ENCODE measurements at regions not wholly inside any gene's neighbourhood (a gene's known extent, or its start where the extent isn't known, plus 50 kb on each side); places are given as distances from the start of the nearest gene placed in this dataset.

DNA sequence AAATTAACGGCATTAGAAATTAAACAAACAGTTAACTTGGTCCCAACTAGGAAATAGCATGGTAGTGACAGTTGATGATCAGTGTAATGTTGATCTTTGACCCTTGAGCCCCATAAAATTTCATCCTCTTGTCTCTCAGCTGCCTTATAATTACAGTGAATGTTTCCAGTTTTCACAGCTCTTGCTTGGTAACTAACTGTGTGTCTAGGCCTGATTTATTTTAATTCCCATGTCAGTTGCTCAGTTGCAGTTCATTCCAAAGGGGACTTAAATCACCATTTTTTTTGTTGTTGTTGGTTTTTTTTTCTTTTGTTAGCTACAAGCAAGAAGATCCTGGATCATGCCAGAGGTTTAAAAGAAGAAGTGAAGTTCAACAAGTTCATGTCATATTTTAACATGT is 1883.7 kb upstream of the FLRT2 start:
- CTCF ChIA-PET = no interaction called here
- POLR2A ChIA-PET = no interaction called here
- TF ChIP-seq NFRKB (IDR thresholded peaks at IDR 0.05) = no peak
- TF ChIP-seq HDGF (IDR thresholded peaks at IDR 0.05; ENCODE audit: borderline replicate concordance) = no peak
- no peak for TF ChIP-seq FOXA1 (IDR thresholded peaks at IDR 0.05)
- TF ChIP-seq ZNF384 (IDR thresholded peaks at IDR 0.05) = no peak
- no peak for TF ChIP-seq ARNT (IDR thresholded peaks at IDR 0.05)
- TF ChIP-seq SP1 (IDR thresholded peaks at IDR 0.05) = no peak
- no peak for TF ChIP-seq SUZ12 (IDR thresholded peaks at IDR 0.05)
- no peak for TF ChIP-seq TARDBP (IDR thresholded peaks at IDR 0.05)
- TF ChIP-seq, protein P1, sequence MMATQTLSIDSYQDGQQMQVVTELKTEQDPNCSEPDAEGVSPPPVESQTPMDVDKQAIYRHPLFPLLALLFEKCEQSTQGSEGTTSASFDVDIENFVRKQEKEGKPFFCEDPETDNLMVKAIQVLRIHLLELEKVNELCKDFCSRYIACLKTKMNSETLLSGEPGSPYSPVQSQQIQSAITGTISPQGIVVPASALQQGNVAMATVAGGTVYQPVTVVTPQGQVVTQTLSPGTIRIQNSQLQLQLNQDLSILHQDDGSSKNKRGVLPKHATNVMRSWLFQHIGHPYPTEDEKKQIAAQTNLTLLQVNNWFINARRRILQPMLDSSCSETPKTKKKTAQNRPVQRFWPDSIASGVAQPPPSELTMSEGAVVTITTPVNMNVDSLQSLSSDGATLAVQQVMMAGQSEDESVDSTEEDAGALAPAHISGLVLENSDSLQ (IDR thresholded peaks at IDR 0.05) = no peak
- no peak for TF ChIP-seq FOXK2 (IDR thresholded peaks at IDR 0.05)
- no peak for TF ChIP-seq L3MBTL2 (conservative IDR thresholded peaks at IDR 0.05)
- TF ChIP-seq CTBP1 (IDR thresholded peaks at IDR 0.05; ENCODE audit: borderline replicate concordance) = no peak
- no peak for DNase-seq (ENCODE audit: extremely low spot score)

DNA sequence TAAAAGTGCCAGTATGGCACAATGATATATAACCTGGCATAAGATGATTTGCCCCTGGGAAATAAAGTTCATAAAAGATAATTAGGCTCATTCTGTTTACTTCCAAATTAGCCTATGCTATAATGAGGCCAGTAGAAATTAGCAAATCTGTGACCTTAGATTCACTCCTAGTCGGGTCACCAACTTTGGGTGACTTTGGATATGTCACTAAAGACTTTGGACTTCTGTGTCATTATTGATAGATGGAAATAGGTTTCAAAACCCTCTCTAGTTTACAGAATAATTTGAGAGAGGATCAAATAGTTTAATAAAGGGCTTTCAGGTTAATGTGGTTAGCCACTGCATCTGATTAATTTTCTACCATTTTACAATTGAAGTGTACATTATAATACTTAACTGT is 1869.3 kb upstream of the FLRT2 start:
- ChIA-PET CTCF (no interaction called here), POLR2A (no interaction called here)
- TF ChIP-seq ARNT (IDR thresholded peaks at IDR 0.05) = no peak
- TF ChIP-seq BHLHE40 (IDR thresholded peaks at IDR 0.05; ENCODE audit: borderline replicate concordance) = no peak
- TF ChIP-seq FOXA1 (IDR thresholded peaks at IDR 0.05) = no peak
- no peak for DNase-seq (ENCODE audit: extremely low spot score)

DNA sequence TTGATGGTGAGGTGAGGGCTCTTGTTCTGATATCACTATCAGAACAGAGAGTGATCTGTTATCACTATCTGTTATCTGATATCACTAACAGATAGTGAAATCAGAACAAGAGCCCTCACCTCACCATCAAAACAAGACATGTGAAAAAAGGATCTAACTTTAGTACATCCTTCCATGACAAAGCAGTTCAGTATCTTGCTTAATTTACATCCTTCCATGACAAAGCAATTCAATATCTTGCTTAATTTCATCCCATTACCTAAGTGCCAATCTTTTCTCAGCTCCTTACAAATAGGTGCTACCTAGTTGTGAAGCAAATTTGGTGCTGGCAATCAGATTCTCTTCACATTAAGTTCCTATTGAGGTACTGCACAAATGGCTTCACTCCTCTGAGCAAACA is 1865.6 kb upstream of the FLRT2 start:
- TF ChIP-seq SP1 (IDR thresholded peaks at IDR 0.05) (no peak), L3MBTL2 (conservative IDR thresholded peaks at IDR 0.05) (no peak), FOXA1 (IDR thresholded peaks at IDR 0.05) (no peak), HDGF (IDR thresholded peaks at IDR 0.05; ENCODE audit: borderline replicate concordance) (no peak)
- POLR2A ChIA-PET = no interaction called here
- DNase-seq (ENCODE audit: extremely low spot score) = no peak
- CTCF ChIA-PET = no interaction called here

DNA sequence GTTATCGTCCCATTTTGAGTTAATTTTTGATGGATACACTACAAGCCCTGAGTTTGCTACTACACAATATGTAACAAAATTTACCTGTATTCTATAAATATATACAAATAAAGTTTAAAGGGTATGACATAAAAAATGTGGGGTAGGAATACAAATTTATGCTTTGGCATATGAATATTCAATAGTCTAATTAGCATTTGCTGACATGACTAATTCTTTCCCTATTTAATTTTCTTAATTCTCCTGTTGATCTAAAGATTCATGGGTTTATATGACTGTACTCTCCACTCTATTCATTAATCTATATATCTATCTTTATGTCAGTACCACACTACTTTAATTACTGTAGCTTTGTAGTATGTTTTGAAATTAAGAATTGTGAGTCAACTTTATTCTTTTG is 1840.7 kb upstream of the FLRT2 start:
- ChIA-PET CTCF (no interaction called here), POLR2A (no interaction called here)
- no peak for TF ChIP-seq ZNF384 (IDR thresholded peaks at IDR 0.05)
- TF ChIP-seq LEF1 (IDR thresholded peaks at IDR 0.05; ENCODE audit: borderline replicate concordance) = no peak
- no peak for TF ChIP-seq CTBP1 (IDR thresholded peaks at IDR 0.05; ENCODE audit: borderline replicate concordance)
- no peak for TF ChIP-seq L3MBTL2 (conservative IDR thresholded peaks at IDR 0.05)
- TF ChIP-seq TARDBP (IDR thresholded peaks at IDR 0.05) = no peak
- TF ChIP-seq NFRKB (IDR thresholded peaks at IDR 0.05) = no peak
- no peak for TF ChIP-seq BHLHE40 (IDR thresholded peaks at IDR 0.05; ENCODE audit: borderline replicate concordance)
- no peak for TF ChIP-seq HDGF (IDR thresholded peaks at IDR 0.05; ENCODE audit: borderline replicate concordance)
- TF ChIP-seq, protein P1 (IDR thresholded peaks at IDR 0.05) = no peak
- no peak for TF ChIP-seq SP1 (IDR thresholded peaks at IDR 0.05)
- TF ChIP-seq SUZ12 (IDR thresholded peaks at IDR 0.05) = no peak
- no peak for TF ChIP-seq FOXA1 (IDR thresholded peaks at IDR 0.05)
- TF ChIP-seq FOXK2 (IDR thresholded peaks at IDR 0.05) = no peak
- no peak for TF ChIP-seq ELF4 (IDR thresholded peaks at IDR 0.05)
- no peak for TF ChIP-seq FOXM1 (IDR thresholded peaks at IDR 0.05; ENCODE audit: borderline replicate concordance)
- no peak for DNase-seq (ENCODE audit: extremely low spot score)

DNA sequence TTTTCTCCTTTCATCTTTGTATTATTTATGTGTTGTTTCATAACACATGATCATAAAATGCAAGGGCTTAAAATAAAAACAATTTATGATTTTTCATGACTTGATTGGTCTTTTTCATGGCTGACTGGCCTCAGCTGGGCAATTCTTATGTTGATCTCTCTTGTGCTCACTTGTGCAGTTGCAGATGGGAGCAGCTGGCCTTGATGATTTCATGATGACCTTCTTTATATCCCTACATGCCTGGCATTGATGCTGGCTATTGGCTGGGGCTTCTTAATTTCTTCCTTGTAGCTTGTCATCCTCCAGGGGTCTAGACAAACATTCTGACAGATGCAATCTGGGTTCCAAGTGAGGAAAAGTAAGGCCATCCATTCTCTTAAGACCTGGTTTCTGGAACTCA is 1832.8 kb upstream of the FLRT2 start:
- ChIA-PET POLR2A (no interaction called here), CTCF (no interaction called here)
- TF ChIP-seq CTBP1 (IDR thresholded peaks at IDR 0.05; ENCODE audit: borderline replicate concordance) (no peak), SP1 (IDR thresholded peaks at IDR 0.05) (no peak), FOXK2 (IDR thresholded peaks at IDR 0.05) (no peak), SUZ12 (IDR thresholded peaks at IDR 0.05) (no peak), LEF1 (IDR thresholded peaks at IDR 0.05; ENCODE audit: borderline replicate concordance) (no peak), ARNT (IDR thresholded peaks at IDR 0.05) (no peak)
- no peak for DNase-seq (ENCODE audit: extremely low spot score)

DNA sequence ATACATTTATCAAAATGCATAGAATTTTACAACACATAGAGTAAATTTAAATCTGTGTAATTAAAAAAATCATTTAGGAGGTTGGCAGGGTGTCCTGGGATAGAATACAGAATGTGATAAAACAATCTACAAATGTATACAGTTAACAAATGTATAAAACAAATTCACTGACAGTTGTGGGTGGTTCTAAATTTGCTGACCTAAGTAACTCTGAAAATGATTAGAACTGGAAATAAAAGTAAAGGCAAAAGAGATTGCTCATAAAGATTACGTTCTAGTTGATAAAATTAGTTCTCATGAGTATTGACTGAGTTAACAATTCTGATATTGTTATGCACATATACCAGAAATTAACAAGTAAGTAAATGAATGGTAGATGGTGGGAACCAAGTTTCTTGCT is 1827.3 kb upstream of the FLRT2 start:
- TF ChIP-seq FOXM1 (IDR thresholded peaks at IDR 0.05; ENCODE audit: borderline replicate concordance) (no peak), TARDBP (IDR thresholded peaks at IDR 0.05) (no peak), BHLHE40 (IDR thresholded peaks at IDR 0.05; ENCODE audit: borderline replicate concordance) (no peak), CTBP1 (IDR thresholded peaks at IDR 0.05; ENCODE audit: borderline replicate concordance) (no peak), FOXA1 (IDR thresholded peaks at IDR 0.05) (no peak), ARNT (IDR thresholded peaks at IDR 0.05) (no peak), NFRKB (IDR thresholded peaks at IDR 0.05) (no peak), ZNF384 (IDR thresholded peaks at IDR 0.05) (no peak), SUZ12 (IDR thresholded peaks at IDR 0.05) (no peak), LEF1 (IDR thresholded peaks at IDR 0.05; ENCODE audit: borderline replicate concordance) (no peak), SP1 (IDR thresholded peaks at IDR 0.05) (no peak), FOXK2 (IDR thresholded peaks at IDR 0.05) (no peak), L3MBTL2 (conservative IDR thresholded peaks at IDR 0.05) (no peak)
- CTCF ChIA-PET = no interaction called here
- no peak for DNase-seq (ENCODE audit: extremely low spot score)
- POLR2A ChIA-PET = no interaction called here

DNA sequence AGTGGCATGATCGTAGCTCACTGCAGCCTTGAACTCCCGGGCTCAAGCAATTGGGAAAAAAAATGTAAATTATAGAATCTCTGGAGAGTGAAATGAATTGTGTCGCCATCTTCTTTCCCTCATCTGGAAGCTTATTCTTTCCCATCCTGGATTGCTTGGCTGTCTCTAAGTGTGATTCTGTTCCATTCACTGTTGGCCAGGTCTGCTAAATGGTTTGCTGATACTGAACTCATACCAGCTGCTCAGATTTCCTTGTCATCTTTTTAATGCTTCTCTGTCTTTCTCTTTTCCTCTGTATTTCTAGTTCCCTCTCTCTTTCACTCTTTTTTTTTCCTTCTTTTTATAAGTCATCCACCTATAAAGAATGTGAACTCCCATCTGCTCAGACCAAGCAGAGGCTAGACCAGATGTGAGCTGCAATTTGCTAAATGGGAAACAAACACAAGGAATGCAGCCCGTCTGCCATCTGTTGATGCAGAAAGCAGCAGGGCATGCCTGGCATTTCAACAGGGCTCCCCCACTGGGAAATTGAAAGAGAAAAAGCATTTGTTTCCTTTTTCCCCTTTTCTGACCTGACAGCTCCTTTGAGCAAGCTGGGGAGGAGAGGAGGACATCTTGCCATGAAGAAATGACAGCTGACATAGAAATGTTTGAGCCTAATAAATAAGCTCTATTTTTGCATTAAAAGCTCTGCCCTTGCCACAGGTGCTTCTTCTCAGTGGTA is 1823.6 kb upstream of the FLRT2 start:
- DNase-seq (ENCODE audit: extremely low spot score) = no peak
- TF ChIP-seq ARNT (IDR thresholded peaks at IDR 0.05) = no peak
- TF ChIP-seq FOXA1 (IDR thresholded peaks at IDR 0.05) = no peak
- TF ChIP-seq ELF4 (IDR thresholded peaks at IDR 0.05) = no peak
- no peak for TF ChIP-seq BHLHE40 (IDR thresholded peaks at IDR 0.05; ENCODE audit: borderline replicate concordance)
- TF ChIP-seq LEF1 (IDR thresholded peaks at IDR 0.05; ENCODE audit: borderline replicate concordance) = no peak
- no peak for TF ChIP-seq HDGF (IDR thresholded peaks at IDR 0.05; ENCODE audit: borderline replicate concordance)
- TF ChIP-seq SP1 (IDR thresholded peaks at IDR 0.05) = no peak
- no peak for TF ChIP-seq NFRKB (IDR thresholded peaks at IDR 0.05)
- TF ChIP-seq CTBP1 (IDR thresholded peaks at IDR 0.05; ENCODE audit: borderline replicate concordance) = no peak
- TF ChIP-seq TARDBP (IDR thresholded peaks at IDR 0.05) = no peak
- TF ChIP-seq ZNF384 (IDR thresholded peaks at IDR 0.05) = no peak
- no peak for TF ChIP-seq FOXK2 (IDR thresholded peaks at IDR 0.05)
- TF ChIP-seq FOXM1 (IDR thresholded peaks at IDR 0.05; ENCODE audit: borderline replicate concordance) = no peak
- TF ChIP-seq L3MBTL2 (conservative IDR thresholded peaks at IDR 0.05) = no peak
- TF ChIP-seq, protein P1 (IDR thresholded peaks at IDR 0.05) = no peak
- no peak for TF ChIP-seq SUZ12 (IDR thresholded peaks at IDR 0.05)
- ChIA-PET POLR2A (no interaction called here), CTCF (no interaction called here)
